ENCODE measurements at regions not wholly inside any gene's neighbourhood (a gene's known extent, or its start where the extent isn't known, plus 50 kb on each side); places are given as distances from the start of the nearest gene placed in this dataset.

DNA sequence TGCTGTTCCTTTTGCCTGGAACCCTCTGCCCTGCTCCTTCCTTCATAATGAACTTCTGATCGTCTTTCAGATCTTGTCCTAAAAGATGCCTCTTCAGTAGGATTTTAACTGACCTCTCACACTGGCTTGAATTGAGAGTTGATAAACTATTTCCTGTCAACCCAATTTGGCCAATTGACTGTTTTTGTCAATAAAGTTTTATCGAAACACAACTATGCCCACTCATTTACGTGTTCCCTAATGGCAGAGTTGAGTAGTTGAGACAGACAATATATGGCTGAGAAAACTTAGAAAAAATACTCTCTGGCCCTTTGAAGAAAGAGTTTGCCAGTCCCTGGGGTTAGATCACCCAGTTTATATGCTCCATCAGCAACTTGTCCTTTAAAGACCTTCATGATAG is 171.7 kb upstream of the TBX3 start:
- Histone ChIP-seq H3K27me3 (ENCODE audit: control insufficient read depth in 3 of 3, insufficient read depth in 3 of 3, low read length in 2 of 3) (no peaks in the 10 kb centered on the region), H3K27ac (ENCODE audit: low read depth in 1 of 2, low read length in 1 of 2) (no peak overlapping the region), H3K9me3 (ENCODE audit: control insufficient read depth in 4 of 4, insufficient read depth in 3 of 4, low read length in 3 of 4) (peaks cover 0 to under 1% (median 0%) of the 10 kb centered on the region in 4 donors), H3K4me1 (ENCODE audit: control insufficient read depth in 5 of 5, insufficient read depth in 5 of 5, low read length in 5 of 5) (peaks cover 0 to 8% (median 0%) of the 10 kb centered on the region in 5 donors), H3K9ac (ENCODE audit: insufficient read depth in 1 of 2, low read length in 2 of 2) (no peak overlapping the region), H3K36me3 (ENCODE audit: control insufficient read depth in 4 of 4, insufficient read depth in 4 of 4, low read length in 4 of 4) (no peaks in the 10 kb centered on the region), H3K4me3 (no peak overlapping the region)
- DNase-seq: no peak
- ATAC-seq (ENCODE audit: insufficient read depth, low FRiP score): no peak
- WGBS, 2 donors: 93% methylated on average over 3 of the region's 3 CpGs
- TF ChIP-seq, protein P1, sequence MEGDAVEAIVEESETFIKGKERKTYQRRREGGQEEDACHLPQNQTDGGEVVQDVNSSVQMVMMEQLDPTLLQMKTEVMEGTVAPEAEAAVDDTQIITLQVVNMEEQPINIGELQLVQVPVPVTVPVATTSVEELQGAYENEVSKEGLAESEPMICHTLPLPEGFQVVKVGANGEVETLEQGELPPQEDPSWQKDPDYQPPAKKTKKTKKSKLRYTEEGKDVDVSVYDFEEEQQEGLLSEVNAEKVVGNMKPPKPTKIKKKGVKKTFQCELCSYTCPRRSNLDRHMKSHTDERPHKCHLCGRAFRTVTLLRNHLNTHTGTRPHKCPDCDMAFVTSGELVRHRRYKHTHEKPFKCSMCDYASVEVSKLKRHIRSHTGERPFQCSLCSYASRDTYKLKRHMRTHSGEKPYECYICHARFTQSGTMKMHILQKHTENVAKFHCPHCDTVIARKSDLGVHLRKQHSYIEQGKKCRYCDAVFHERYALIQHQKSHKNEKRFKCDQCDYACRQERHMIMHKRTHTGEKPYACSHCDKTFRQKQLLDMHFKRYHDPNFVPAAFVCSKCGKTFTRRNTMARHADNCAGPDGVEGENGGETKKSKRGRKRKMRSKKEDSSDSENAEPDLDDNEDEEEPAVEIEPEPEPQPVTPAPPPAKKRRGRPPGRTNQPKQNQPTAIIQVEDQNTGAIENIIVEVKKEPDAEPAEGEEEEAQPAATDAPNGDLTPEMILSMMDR (IDR thresholded peaks at IDR 0.05; ENCODE audit: control extremely low read depth, extremely low read depth): no peak

DNA sequence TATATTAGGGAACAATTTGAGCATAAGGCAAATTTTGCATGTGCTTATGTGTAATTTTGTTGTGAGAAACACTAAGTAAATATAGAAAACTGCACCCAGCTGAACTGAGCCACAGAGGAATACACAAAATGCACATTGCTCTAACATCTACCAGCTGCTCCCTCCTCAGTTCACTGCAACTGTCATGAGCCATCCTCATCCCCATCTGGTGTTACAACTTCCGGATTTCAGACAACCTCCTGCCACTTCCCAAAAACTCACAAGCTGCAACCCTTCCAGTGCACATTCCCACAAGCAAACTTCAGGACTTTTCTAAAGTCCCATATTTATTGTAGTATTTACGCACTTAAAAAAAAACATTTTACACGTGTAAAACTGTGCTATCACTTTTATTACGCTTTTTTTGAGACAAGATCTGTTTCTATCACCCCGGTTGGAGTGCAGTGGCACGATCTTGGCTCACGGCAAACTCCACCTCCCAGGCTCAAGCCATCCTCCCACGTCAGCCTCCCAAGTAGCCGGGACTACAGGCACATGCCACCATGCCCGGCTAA is 169.1 kb upstream of the TBX3 start:
- H3K4me1 ChIP-seq (ENCODE audit: control insufficient read depth in 5 of 5, insufficient read depth in 5 of 5, low read length in 5 of 5): peaks cover 0 to 8% (median 0%) of the 10 kb centered on the region in 5 donors
- ATAC-seq (ENCODE audit: insufficient read depth, low FRiP score): no peak
- 69 to 77% methylated on average over 10 of the region's 10 CpGs for WGBS, 2 donors
- H3K9ac ChIP-seq (ENCODE audit: insufficient read depth in 1 of 2, low read length in 2 of 2): no peak overlapping the region
- peak; percentile 74 to 97 (median 85) for DNase-seq
- TF ChIP-seq, protein P1 (IDR thresholded peaks at IDR 0.05; ENCODE audit: control extremely low read depth, extremely low read depth): no peak
- no peak overlapping the region for H3K27ac ChIP-seq (ENCODE audit: low read depth in 1 of 2, low read length in 1 of 2)
- H3K4me3 ChIP-seq: no peak overlapping the region
- no peaks in the 10 kb centered on the region for H3K36me3 ChIP-seq (ENCODE audit: control insufficient read depth in 4 of 4, insufficient read depth in 4 of 4, low read length in 4 of 4)
- no peaks in the 10 kb centered on the region for H3K27me3 ChIP-seq (ENCODE audit: control insufficient read depth in 3 of 3, insufficient read depth in 3 of 3, low read length in 2 of 3)
- no peaks in the 10 kb centered on the region for H3K9me3 ChIP-seq (ENCODE audit: control insufficient read depth in 4 of 4, insufficient read depth in 3 of 4, low read length in 3 of 4)

- H3K27ac ChIP-seq (ENCODE audit: low read depth in 1 of 2, low read length in 1 of 2): no peak overlapping the region
- TF ChIP-seq, protein P1 (IDR thresholded peaks at IDR 0.05; ENCODE audit: control extremely low read depth, extremely low read depth): no peak
These were observed 168.0 kb upstream of the TBX3 start for GRCh38 chr12:114851981-114852380.

More at GRCh38 chr12:114851981-114852380, 168.0 kb upstream of the TBX3 start:
- H3K9ac ChIP-seq (ENCODE audit: insufficient read depth in 1 of 2, low read length in 2 of 2): no peak overlapping the region
- no peaks in the 10 kb centered on the region for H3K36me3 ChIP-seq (ENCODE audit: control insufficient read depth in 4 of 4, insufficient read depth in 4 of 4, low read length in 4 of 4)
- ATAC-seq (ENCODE audit: insufficient read depth, low FRiP score) (no peak), DNase-seq (no peak)
- H3K4me1 ChIP-seq (ENCODE audit: control insufficient read depth in 5 of 5, insufficient read depth in 5 of 5, low read length in 5 of 5): peaks cover 0 to 8% (median 0%) of the 10 kb centered on the region in 5 donors
- H3K9me3 ChIP-seq (ENCODE audit: control insufficient read depth in 4 of 4, insufficient read depth in 3 of 4, low read length in 3 of 4): no peaks in the 10 kb centered on the region
- H3K27me3 ChIP-seq (ENCODE audit: control insufficient read depth in 3 of 3, insufficient read depth in 3 of 3, low read length in 2 of 3): no peaks in the 10 kb centered on the region
- 73 to 76% methylated on average over 7 of the region's 7 CpGs for WGBS, 2 donors
- no peak overlapping the region for H3K4me3 ChIP-seq
